Thyroid gland (tissue), 4 donors: ENCODE measurements at regions not wholly inside any gene's neighbourhood (a gene's known extent, or its start where the extent isn't known, plus 50 kb on each side); places are given as distances from the start of the nearest gene placed in this dataset.
"Not testable (repeated sequence)": the region's sequence is repeated elsewhere in the genome, so short reads cannot be mapped to it uniquely, and the experiment has no call there.

Experiments used
- DNase-seq, 2 donors: peaks; one replicate each; pipeline ENCODE4 v3.0.0-alpha.2; 2019
- H3K27ac ChIP-seq, 3 donors: fragments of 200-600 bp; sonication (generic); 1 replicate in 2 of 3; 2 replicates in 1 of 3; pipeline ENCODE4 v1.5.1; 2016 to 2019; ENCODE audit warnings: mild to moderate bottlenecking in 1 of 3, moderate library complexity in 1 of 3
- H3K27me3 ChIP-seq: fragments of 200-600 bp; sonication (generic); one replicate; pipeline ENCODE4 v1.5.1; 2019
- H3K36me3 ChIP-seq, 2 donors: fragments of 200-600 bp; sonication (generic); one replicate each; pipeline ENCODE4 v1.5.1; 2016 to 2019
- H3K4me1 ChIP-seq, 2 donors: fragments of 200-600 bp; sonication (generic); one replicate each; pipeline ENCODE4 v1.5.1; 2017 to 2019
- H3K4me3 ChIP-seq, 3 donors: fragments of 200-600 bp; sonication (generic); replicated peaks in 1 of 3; 1 replicate in 2 of 3; 2 replicates in 1 of 3; pipeline ENCODE4 v1.5.1; 2016; ENCODE audit warnings: mild to moderate bottlenecking in 1 of 3
- H3K9me3 ChIP-seq: fragments of 200-600 bp; sonication (generic); one replicate; pipeline ENCODE4 v1.5.1; 2017
- CTCF ChIP-seq, 6 experiments: fragments of 200-600 bp in 3 of 6; fragments of 450-650 bp in 3 of 6; sonication (generic) in 3 of 6; IDR thresholded peaks; one replicate each; pipeline ENCODE4 v1.5.1; 2016 to 2019; ENCODE audit warnings: antibody characterized with exemption in 6 of 6, mild to moderate bottlenecking in 2 of 6, inconsistent platforms in 1 of 6, moderate library complexity in 1 of 6
- POLR2A ChIP-seq, 2 donors: fragments of 450-650 bp; IDR thresholded peaks; one replicate each; pipeline ENCODE4 v1.6.1; 2017; ENCODE audit warnings: antibody characterized with exemption in 2 of 2, mild to moderate bottlenecking in 2 of 2, moderate library complexity in 1 of 2
- WGBS, 2 donors: methylation state at CpG; one replicate each; pipeline ENCODE4 v1.1.5; 2017; 5-methylcytosine and 5-hydroxymethylcytosine counted together
- intact Hi-C: fragments of 100-400 bp; cut with DNase I; formaldehyde crosslinking; loops from one replicate; pipeline ENCODE4 v1.15.1; 2023

GRCh38 chr6:114874410-114874809, 531.6 kb upstream of the HS3ST5 start:
- H3K27ac ChIP-seq, result no peak overlapping the region
- H3K4me3 ChIP-seq, result no peak overlapping the region
- no peaks in the 10 kb centered on the region for H3K36me3 ChIP-seq
- WGBS, 2 donors, result 83 to 86% methylated on average over 4 of the region's 4 CpGs
- H3K27me3 ChIP-seq, result no peaks in the 10 kb centered on the region
- H3K4me1 ChIP-seq, result no peaks in the 10 kb centered on the region
- no peaks in the 10 kb centered on the region for H3K9me3 ChIP-seq
- intact Hi-C loops, result no loop called here
- TF ChIP-seq CTCF (IDR thresholded peaks at IDR 0.05) (no peak), POLR2A (IDR thresholded peaks at IDR 0.05) (no peak)
- no peak for DNase-seq

GRCh38 chr6:114865506-114865905, 522.7 kb upstream of the HS3ST5 start:
- H3K27me3 ChIP-seq, H3K4me1 ChIP-seq, intact Hi-C loops, H3K36me3 ChIP-seq, H3K9me3 ChIP-seq, H3K27ac ChIP-seq, H3K4me3 ChIP-seq, DNase-seq: not testable (repeated sequence)
- 91 to 93% methylated on average over 14 of the region's 14 CpGs for WGBS, 2 donors

GRCh38 chr6:114863610-114864009, 520.8 kb upstream of the HS3ST5 start:
- no peak for TF ChIP-seq CTCF (IDR thresholded peaks at IDR 0.05)
- TF ChIP-seq POLR2A (IDR thresholded peaks at IDR 0.05), result no peak
- intact Hi-C loops, result no loop called here

GRCh38 chr6:114862819-114863218, 520.0 kb upstream of the HS3ST5 start:
- WGBS, 2 donors, result 78 to 79% methylated on average over 2 of the region's 2 CpGs

More at GRCh38 chr6:114863610-114864009, 520.8 kb upstream of the HS3ST5 start:
- 81 to 82% methylated on average over 2 of the region's 2 CpGs for WGBS, 2 donors
- Histone ChIP-seq H3K4me3 (no peak overlapping the region), H3K27ac (no peak overlapping the region), H3K4me1 (no peaks in the 10 kb centered on the region), H3K9me3 (no peaks in the 10 kb centered on the region), H3K36me3 (no peaks in the 10 kb centered on the region), H3K27me3 (no peaks in the 10 kb centered on the region)
- no peak for DNase-seq

GRCh38 chr6:114862064-114862463, 519.2 kb upstream of the HS3ST5 start:
- intact Hi-C loops, result no loop called here
- Histone ChIP-seq H3K27me3 (no peaks in the 10 kb centered on the region), H3K4me3 (no peak overlapping the region), H3K9me3 (no peaks in the 10 kb centered on the region), H3K36me3 (no peaks in the 10 kb centered on the region), H3K27ac (no peak overlapping the region), H3K4me1 (no peaks in the 10 kb centered on the region)
- no peak for DNase-seq
- TF ChIP-seq CTCF (IDR thresholded peaks at IDR 0.05) (no peak), POLR2A (IDR thresholded peaks at IDR 0.05) (no peak)
- 48 to 97% methylated on average over 1 of the region's 1 CpG for whole genome bisulfite sequencing, 2 donors

More at GRCh38 chr6:114862819-114863218, 520.0 kb upstream of the HS3ST5 start:
- H3K27ac ChIP-seq, result no peak overlapping the region
- no peak overlapping the region for H3K4me3 ChIP-seq
- H3K4me1 ChIP-seq, result no peaks in the 10 kb centered on the region
- no peaks in the 10 kb centered on the region for H3K9me3 ChIP-seq
- H3K36me3 ChIP-seq, result no peaks in the 10 kb centered on the region
- no peaks in the 10 kb centered on the region for H3K27me3 ChIP-seq
- no peak for DNase-seq
- TF ChIP-seq CTCF (IDR thresholded peaks at IDR 0.05) (no peak), POLR2A (IDR thresholded peaks at IDR 0.05) (no peak)
- intact Hi-C loops, result no loop called here

GRCh38 chr6:114844359-114844758, 501.5 kb upstream of the HS3ST5 start:
- Histone ChIP-seq H3K4me1 (no peaks in the 10 kb centered on the region), H3K27ac (no peak overlapping the region), H3K9me3 (no peaks in the 10 kb centered on the region), H3K4me3 (no peak overlapping the region), H3K27me3 (no peaks in the 10 kb centered on the region), H3K36me3 (no peaks in the 10 kb centered on the region)
- TF ChIP-seq POLR2A (IDR thresholded peaks at IDR 0.05), result no peak
- TF ChIP-seq CTCF (IDR thresholded peaks at IDR 0.05), result no peak
- intact Hi-C loops, result no loop called here
- 75 to 91% methylated on average over 1 of the region's 1 CpG for WGBS, 2 donors
- DNase-seq, result no peak
